K562 (cell line): ENCODE measurements at regions not wholly inside any gene's neighbourhood (a gene's known extent, or its start where the extent isn't known, plus 50 kb on each side); places are given as distances from the start of the nearest gene placed in this dataset.

Experiments
- ATAC-seq: fragments of 200-7000 bp; cut with Tn5 transposase; 3 replicates; pipeline ENCODE4 v1.9.1; 2020; ENCODE audit warnings: moderate library complexity
- BruUV-seq: library from RNA; stranded (reverse); fragments of 400-500 nt; replicated peaks from 2 replicates; lab custom pipeline; 2021; lab: Mats Ljungman, UMichigan
- CTCF ChIA-PET: fragments of 300-600 bp; formaldehyde crosslinking; extraction: SDS; loops from one replicate; lab custom pipeline; 2021; ENCODE audit warnings: low intra/inter-chr PET ratio; lab: Yijun Ruan, JAX
- POLR2A ChIA-PET: fragments of 300-600, 350-650 bp; sonication (Branson Sonifier 250); formaldehyde crosslinking; extraction: SDS; loops from one replicate; lab custom pipeline; 2021; ENCODE audit warnings: antibody characterized with exemption, inconsistent platforms; lab: Yijun Ruan, JAX
- DNase-seq, 4 experiments: peaks; one replicate each; pipeline versions ENCODE4 v3.0.0 to v3.0.0-alpha.2; 2011 to 2018; ENCODE audit warnings: low spot score in 3 of 4, mixed read lengths in 3 of 4; ENCODE audit errors: extremely low read depth in 1 of 4
- FAIRE-seq: peaks from 2 replicates; lab custom pipeline; 2011; peaks lifted over from hg19 to GRCh38; lab: Jason Lieb, UNC
- H2AFZ ChIP-seq: 2 replicates; pipeline ENCODE4 v1.6.0; 2011; ENCODE audit warnings: low read depth, low read length, control low read depth, inconsistent platforms
- H3K27ac ChIP-seq: fragments of 200-600 bp; 3 replicates; pipeline ENCODE4 v1.8.0; 2011; ENCODE audit warnings: low read depth, mild to moderate bottlenecking, control low read depth, inconsistent platforms, low read length, moderate library complexity, mixed read lengths; ENCODE audit errors: extremely low read depth
- H3K27me3 ChIP-seq, 2 experiments: fragments of 300-600 bp in 1 of 2; 2 replicates in 1 of 2; 3 replicates in 1 of 2; pipeline versions ENCODE4 v1.6.0 to v1.8.0; 2011; ENCODE audit warnings: inconsistent platforms in 2 of 2, low read length in 2 of 2, mild to moderate bottlenecking in 1 of 2, mixed read lengths in 1 of 2, moderate library complexity in 1 of 2; ENCODE audit not compliant: control insufficient read depth in 2 of 2, insufficient read depth in 2 of 2
- H3K36me3 ChIP-seq: fragments of 300-600 bp; 3 replicates; pipeline ENCODE4 v1.8.0; 2011; ENCODE audit warnings: mild to moderate bottlenecking, low read length, inconsistent platforms; ENCODE audit not compliant: control insufficient read depth, insufficient read depth
- H3K4me1 ChIP-seq, 2 experiments: fragments of 200-600 bp in 1 of 2; replicated peaks in 1 of 2; 2 replicates in 1 of 2; 3 replicates in 1 of 2; pipeline versions ENCODE4 v1.5.1 to v1.8.0; 2011; ENCODE audit warnings: inconsistent platforms in 2 of 2, low read length in 2 of 2, mild to moderate bottlenecking in 1 of 2, mixed read lengths in 1 of 2, moderate library complexity in 1 of 2; ENCODE audit not compliant: control insufficient read depth in 2 of 2, insufficient read depth in 2 of 2
- H3K4me2 ChIP-seq: 2 replicates; pipeline ENCODE4 v1.6.1; 2011; ENCODE audit warnings: low read length, control low read depth, inconsistent platforms, mixed read lengths; ENCODE audit not compliant: insufficient read depth
- H3K4me3 ChIP-seq: fragments of 200-600 bp; sonication (generic), shearing (Covaris generic); 2 replicates; pipeline ENCODE4 v1.5.1; 2016; ENCODE audit warnings: control low read depth, inconsistent platforms
- H3K79me2 ChIP-seq: fragments of 200-600 bp; 3 replicates; pipeline ENCODE4 v1.8.0; 2011; ENCODE audit warnings: low read length, inconsistent platforms; ENCODE audit not compliant: control insufficient read depth, insufficient read depth
- H3K9ac ChIP-seq, 2 experiments: 2 replicates each; pipeline versions ENCODE4 v1.6.0 to v1.6.1; 2011; ENCODE audit warnings: low read depth in 2 of 2, low read length in 2 of 2, control low read depth in 1 of 2, inconsistent platforms in 1 of 2, mild to moderate bottlenecking in 1 of 2, mixed read lengths in 1 of 2; ENCODE audit not compliant: insufficient read depth in 1 of 2
- H3K9me1 ChIP-seq: one replicate; pipeline ENCODE4 v1.6.0; 2011; ENCODE audit warnings: inconsistent platforms, mild to moderate bottlenecking, low read length, moderate library complexity; ENCODE audit not compliant: control insufficient read depth, insufficient read depth
- H3K9me3 ChIP-seq: replicated peaks from 2 replicates; pipeline ENCODE4 v1.5.1; 2011; ENCODE audit warnings: low read depth, low read length, inconsistent platforms; ENCODE audit not compliant: control insufficient read depth, insufficient read depth
- H4K20me1 ChIP-seq: replicated peaks from 2 replicates; pipeline ENCODE4 v1.6.1; 2011; ENCODE audit warnings: low read length, inconsistent platforms, mixed read lengths; ENCODE audit not compliant: control insufficient read depth, insufficient read depth
- CCAR2 ChIP-seq: fragments of 200-400 bp; formaldehyde crosslinking; IDR thresholded peaks from 2 replicates; pipeline ENCODE4 v1.6.1; 2017; ENCODE audit warnings: mild to moderate bottlenecking, low read depth, low read length
- FOXP1 ChIP-seq: sonication (generic); formaldehyde crosslinking; IDR thresholded peaks from 2 replicates; pipeline ENCODE4 v1.8.0; 2022; ENCODE audit warnings: mild to moderate bottlenecking, missing genetic modification reagents
- NUFIP1 ChIP-seq: fragments of 450-650 bp; IDR thresholded peaks from 2 replicates; pipeline ENCODE4 v1.6.1; 2018; ENCODE audit not compliant: partially characterized antibody
- RFX5 ChIP-seq: IDR thresholded peaks from 2 replicates; pipeline ENCODE4 v1.6.1; 2011; ENCODE audit warnings: low read depth, mild to moderate bottlenecking, improper control_type of control experiment, low read length
- SPI1 ChIP-seq: IDR thresholded peaks from 2 replicates; pipeline ENCODE4 v1.6.1; 2011; ENCODE audit warnings: low read depth, low read length, control low read depth, borderline replicate concordance
- ZNF121 ChIP-seq: sonication (generic); formaldehyde crosslinking; conservative IDR thresholded peaks from 2 replicates; pipeline ENCODE4 v1.8.0; 2022; ENCODE audit warnings: missing genetic modification reagents
- ZNF140 ChIP-seq: fragments of 250-450 bp; sonication (Bioruptor Pico); IDR thresholded peaks from 2 replicates; pipeline ENCODE4 v1.8.0; 2021; ENCODE audit warnings: moderate library complexity, mild to moderate bottlenecking, inconsistent platforms
- ZNF644 ChIP-seq: fragments of 200-800 bp; sonication (Bioruptor generic); IDR thresholded peaks from 2 replicates; pipeline ENCODE4 v1.6.1; 2016; ENCODE audit warnings: low read depth, missing genetic modification characterization, missing compliant biosample characterization
- ZNF76 ChIP-seq: fragments of 250-450 bp; sonication (Bioruptor Pico); IDR thresholded peaks from 2 replicates; pipeline ENCODE4 v1.4.0; 2020; ENCODE audit warnings: mild to moderate bottlenecking, moderate library complexity, borderline replicate concordance
- ZNF785 ChIP-seq: fragments of 250-450 bp; sonication (Bioruptor Pico); IDR thresholded peaks from 2 replicates; pipeline ENCODE4 v1.4.0; 2020; ENCODE audit warnings: mild to moderate bottlenecking
- ZSCAN32 ChIP-seq: fragments of 450-650 bp; formaldehyde crosslinking; IDR thresholded peaks from 2 replicates; pipeline ENCODE4 v1.4.0; 2020; ENCODE audit warnings: mild to moderate bottlenecking, moderate library complexity
- WGBS: fragments of 100-300 bp; shearing (Covaris generic); methylation state at CpG from one replicate; pipeline ENCODE4 v1.1.6; 2016; ENCODE audit warnings: low coverage, mixed read lengths; ENCODE audit not compliant: insufficient coverage; ENCODE audit errors: missing lambda C conversion rate; 5-methylcytosine and 5-hydroxymethylcytosine counted together
- in situ Hi-C: fragments of 300-500 bp; cut with MboI; formaldehyde crosslinking; loops from 4 replicates; pipeline ENCODE4 v1.15.0; 2018; ENCODE audit warnings: inconsistent platforms, mixed read lengths
- intact Hi-C: fragments of 100-400 bp; cut with micrococcal nuclease; formaldehyde crosslinking; loops from 2 replicates; pipeline ENCODE4 v1.14.2; 2022
- TF ChIP-seq, protein P1 (sequence below): sonication (generic); formaldehyde crosslinking; IDR thresholded peaks from 2 replicates; pipeline ENCODE4 v1.8.0; 2022; ENCODE audit warnings: mild to moderate bottlenecking, missing genetic modification reagents
- TF ChIP-seq, protein P2 (sequence below): sonication (generic); formaldehyde crosslinking; IDR thresholded peaks from 2 replicates; pipeline ENCODE4 v1.8.0; 2022; ENCODE audit warnings: mild to moderate bottlenecking, missing genetic modification reagents
- TF ChIP-seq, protein P3 (sequence below), 2 experiments: fragments of 450-650 bp in 1 of 2; IDR thresholded peaks; 2 replicates each; pipeline ENCODE4 v1.6.1; 2011 to 2017; ENCODE audit warnings: low read depth in 2 of 2, antibody characterized with exemption in 1 of 2, borderline replicate concordance in 1 of 2, low read length in 1 of 2, mild to moderate bottlenecking in 1 of 2, mixed read lengths in 1 of 2; ENCODE audit not compliant: control insufficient read depth in 1 of 2
- TF ChIP-seq, protein P4 (sequence below): fragments of 250-450 bp; sonication (Bioruptor Pico); IDR thresholded peaks from 2 replicates; pipeline ENCODE4 v1.4.0; 2020

DNA sequence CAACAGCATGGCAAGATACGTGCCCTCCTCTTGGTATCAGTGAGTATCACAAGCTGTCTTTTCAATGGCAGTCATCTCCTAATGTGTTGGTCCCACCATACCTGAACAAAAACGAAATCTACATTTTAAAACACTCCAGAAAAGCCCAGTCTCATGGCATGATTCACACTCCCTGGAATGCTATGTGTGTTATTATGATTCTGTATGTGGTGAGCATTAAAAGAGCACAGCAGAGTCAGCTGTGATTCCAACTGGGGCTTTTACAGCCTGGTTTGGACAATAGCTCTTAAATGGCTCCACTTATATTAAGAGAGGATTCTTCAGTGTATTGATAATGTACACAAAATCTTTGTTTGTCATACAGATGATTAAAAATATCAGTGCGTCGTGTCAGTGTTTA, 274.1 kb upstream of the GK2 start:
- FAIRE-seq (no peak), DNase-seq (no peak), ATAC-seq (no peak)
- CTCF ChIA-PET, result no interaction called here
- no peaks in the 10 kb centered on the region for H3K27me3 ChIP-seq
- H3K9me1 ChIP-seq, result no peaks in the 10 kb centered on the region
- H4K20me1 ChIP-seq, result no peaks in the 10 kb centered on the region
- no peaks in the 10 kb centered on the region for H3K36me3 ChIP-seq
- H3K79me2 ChIP-seq, result no peaks in the 10 kb centered on the region
- no peak overlapping the region for H3K9ac ChIP-seq
- in situ Hi-C loops, result no loop called here
- POLR2A ChIA-PET, result no interaction called here
- 52% methylated on average over 4 of the region's 4 CpGs for WGBS
- H3K4me1 ChIP-seq, result peaks cover 0 to 25% of the 10 kb centered on the region in 2 experiments; a peak in 3 of 5 replicates
- no TSS peak for BruUV-seq
- no peaks in the 10 kb centered on the region for H3K9me3 ChIP-seq
- intact Hi-C loops, result no loop called here
- no peak overlapping the region for H3K4me2 ChIP-seq
- H3K4me3 ChIP-seq, result no peak overlapping the region
- no peak overlapping the region for H2AFZ ChIP-seq
- no peak overlapping the region for H3K27ac ChIP-seq
- TF ChIP-seq SPI1, result no peak
- TF ChIP-seq, protein P1, sequence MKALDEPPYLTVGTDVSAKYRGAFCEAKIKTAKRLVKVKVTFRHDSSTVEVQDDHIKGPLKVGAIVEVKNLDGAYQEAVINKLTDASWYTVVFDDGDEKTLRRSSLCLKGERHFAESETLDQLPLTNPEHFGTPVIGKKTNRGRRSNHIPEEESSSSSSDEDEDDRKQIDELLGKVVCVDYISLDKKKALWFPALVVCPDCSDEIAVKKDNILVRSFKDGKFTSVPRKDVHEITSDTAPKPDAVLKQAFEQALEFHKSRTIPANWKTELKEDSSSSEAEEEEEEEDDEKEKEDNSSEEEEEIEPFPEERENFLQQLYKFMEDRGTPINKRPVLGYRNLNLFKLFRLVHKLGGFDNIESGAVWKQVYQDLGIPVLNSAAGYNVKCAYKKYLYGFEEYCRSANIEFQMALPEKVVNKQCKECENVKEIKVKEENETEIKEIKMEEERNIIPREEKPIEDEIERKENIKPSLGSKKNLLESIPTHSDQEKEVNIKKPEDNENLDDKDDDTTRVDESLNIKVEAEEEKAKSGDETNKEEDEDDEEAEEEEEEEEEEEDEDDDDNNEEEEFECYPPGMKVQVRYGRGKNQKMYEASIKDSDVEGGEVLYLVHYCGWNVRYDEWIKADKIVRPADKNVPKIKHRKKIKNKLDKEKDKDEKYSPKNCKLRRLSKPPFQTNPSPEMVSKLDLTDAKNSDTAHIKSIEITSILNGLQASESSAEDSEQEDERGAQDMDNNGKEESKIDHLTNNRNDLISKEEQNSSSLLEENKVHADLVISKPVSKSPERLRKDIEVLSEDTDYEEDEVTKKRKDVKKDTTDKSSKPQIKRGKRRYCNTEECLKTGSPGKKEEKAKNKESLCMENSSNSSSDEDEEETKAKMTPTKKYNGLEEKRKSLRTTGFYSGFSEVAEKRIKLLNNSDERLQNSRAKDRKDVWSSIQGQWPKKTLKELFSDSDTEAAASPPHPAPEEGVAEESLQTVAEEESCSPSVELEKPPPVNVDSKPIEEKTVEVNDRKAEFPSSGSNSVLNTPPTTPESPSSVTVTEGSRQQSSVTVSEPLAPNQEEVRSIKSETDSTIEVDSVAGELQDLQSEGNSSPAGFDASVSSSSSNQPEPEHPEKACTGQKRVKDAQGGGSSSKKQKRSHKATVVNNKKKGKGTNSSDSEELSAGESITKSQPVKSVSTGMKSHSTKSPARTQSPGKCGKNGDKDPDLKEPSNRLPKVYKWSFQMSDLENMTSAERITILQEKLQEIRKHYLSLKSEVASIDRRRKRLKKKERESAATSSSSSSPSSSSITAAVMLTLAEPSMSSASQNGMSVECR, result no peak
- no peak for TF ChIP-seq ZNF644 (tag)
- no peak for TF ChIP-seq CCAR2
- TF ChIP-seq ZNF140, result no peak
- no peak for TF ChIP-seq ZNF76 (CRISPR knock-in tag)
- no peak for TF ChIP-seq ZSCAN32 (CRISPR knock-in tag)
- TF ChIP-seq, protein P2, sequence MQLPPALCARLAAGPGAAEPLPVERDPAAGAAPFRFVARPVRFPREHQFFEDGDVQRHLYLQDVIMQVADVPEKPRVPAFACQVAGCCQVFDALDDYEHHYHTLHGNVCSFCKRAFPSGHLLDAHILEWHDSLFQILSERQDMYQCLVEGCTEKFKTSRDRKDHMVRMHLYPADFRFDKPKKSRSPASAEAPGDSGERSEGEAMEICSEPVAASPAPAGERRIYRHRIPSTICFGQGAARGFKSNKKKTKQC (CRISPR knock-in tag), result no peak
- TF ChIP-seq, protein P3, sequence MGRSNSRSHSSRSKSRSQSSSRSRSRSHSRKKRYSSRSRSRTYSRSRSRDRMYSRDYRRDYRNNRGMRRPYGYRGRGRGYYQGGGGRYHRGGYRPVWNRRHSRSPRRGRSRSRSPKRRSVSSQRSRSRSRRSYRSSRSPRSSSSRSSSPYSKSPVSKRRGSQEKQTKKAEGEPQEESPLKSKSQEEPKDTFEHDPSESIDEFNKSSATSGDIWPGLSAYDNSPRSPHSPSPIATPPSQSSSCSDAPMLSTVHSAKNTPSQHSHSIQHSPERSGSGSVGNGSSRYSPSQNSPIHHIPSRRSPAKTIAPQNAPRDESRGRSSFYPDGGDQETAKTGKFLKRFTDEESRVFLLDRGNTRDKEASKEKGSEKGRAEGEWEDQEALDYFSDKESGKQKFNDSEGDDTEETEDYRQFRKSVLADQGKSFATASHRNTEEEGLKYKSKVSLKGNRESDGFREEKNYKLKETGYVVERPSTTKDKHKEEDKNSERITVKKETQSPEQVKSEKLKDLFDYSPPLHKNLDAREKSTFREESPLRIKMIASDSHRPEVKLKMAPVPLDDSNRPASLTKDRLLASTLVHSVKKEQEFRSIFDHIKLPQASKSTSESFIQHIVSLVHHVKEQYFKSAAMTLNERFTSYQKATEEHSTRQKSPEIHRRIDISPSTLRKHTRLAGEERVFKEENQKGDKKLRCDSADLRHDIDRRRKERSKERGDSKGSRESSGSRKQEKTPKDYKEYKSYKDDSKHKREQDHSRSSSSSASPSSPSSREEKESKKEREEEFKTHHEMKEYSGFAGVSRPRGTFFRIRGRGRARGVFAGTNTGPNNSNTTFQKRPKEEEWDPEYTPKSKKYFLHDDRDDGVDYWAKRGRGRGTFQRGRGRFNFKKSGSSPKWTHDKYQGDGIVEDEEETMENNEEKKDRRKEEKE (IDR thresholded peaks at IDR 0.05; ENCODE audit: borderline replicate concordance in 1 of 2, control insufficient read depth in 1 of 2, low read depth in 2 of 2, low read length in 1 of 2), result no peak
- TF ChIP-seq, protein P4, sequence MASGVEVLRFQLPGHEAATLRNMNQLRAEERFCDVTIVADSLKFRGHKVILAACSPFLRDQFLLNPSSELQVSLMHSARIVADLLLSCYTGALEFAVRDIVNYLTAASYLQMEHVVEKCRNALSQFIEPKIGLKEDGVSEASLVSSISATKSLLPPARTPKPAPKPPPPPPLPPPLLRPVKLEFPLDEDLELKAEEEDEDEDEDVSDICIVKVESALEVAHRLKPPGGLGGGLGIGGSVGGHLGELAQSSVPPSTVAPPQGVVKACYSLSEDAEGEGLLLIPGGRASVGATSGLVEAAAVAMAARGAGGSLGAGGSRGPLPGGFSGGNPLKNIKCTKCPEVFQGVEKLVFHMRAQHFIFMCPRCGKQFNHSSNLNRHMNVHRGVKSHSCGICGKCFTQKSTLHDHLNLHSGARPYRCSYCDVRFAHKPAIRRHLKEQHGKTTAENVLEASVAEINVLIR (CRISPR knock-in tag), result no peak
- no peak for TF ChIP-seq ZNF785 (CRISPR knock-in tag)
- no peak for TF ChIP-seq RFX5
- no peak for TF ChIP-seq NUFIP1
- TF ChIP-seq ZNF121 (CRISPR knock-in tag), result no peak
- TF ChIP-seq FOXP1 (CRISPR knock-in tag), result no peak
